ENCODE measurements at regions not wholly inside any gene's neighbourhood (a gene's known extent, or its start where the extent isn't known, plus 50 kb on each side); places are given as distances from the start of the nearest gene placed in this dataset.

DNA sequence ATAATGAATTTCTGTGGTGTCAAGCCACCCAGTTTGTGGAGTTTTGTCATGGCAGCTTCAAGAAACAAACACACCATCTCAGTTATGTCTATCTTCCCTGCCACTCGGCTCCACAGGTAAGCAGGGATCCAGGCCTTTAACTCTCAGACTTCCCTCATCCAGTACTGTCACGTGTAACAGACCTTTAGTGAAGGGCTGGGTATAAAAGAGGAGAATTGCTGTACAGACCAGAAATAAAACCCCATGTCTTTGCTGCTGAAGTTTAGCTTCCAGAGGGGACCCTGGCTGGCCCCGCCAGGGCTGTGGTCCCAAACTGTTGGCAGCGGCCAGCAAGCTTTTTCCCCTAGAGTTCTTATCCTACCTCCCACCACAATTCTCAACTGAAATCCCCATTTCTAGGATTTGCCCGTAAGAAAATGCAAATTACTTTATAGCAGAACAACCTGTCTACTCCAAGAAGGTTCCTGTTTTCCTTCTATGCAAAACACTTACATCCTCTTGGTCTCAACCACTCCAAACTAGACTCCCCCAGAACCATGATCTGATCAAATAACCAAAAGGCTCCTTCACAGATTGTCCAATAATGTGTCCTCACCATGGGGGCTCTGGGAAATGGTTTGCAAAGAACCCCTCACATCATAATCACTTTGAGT, 438.0 kb upstream of the ID2 start:
- TF ChIP-seq, protein P1, sequence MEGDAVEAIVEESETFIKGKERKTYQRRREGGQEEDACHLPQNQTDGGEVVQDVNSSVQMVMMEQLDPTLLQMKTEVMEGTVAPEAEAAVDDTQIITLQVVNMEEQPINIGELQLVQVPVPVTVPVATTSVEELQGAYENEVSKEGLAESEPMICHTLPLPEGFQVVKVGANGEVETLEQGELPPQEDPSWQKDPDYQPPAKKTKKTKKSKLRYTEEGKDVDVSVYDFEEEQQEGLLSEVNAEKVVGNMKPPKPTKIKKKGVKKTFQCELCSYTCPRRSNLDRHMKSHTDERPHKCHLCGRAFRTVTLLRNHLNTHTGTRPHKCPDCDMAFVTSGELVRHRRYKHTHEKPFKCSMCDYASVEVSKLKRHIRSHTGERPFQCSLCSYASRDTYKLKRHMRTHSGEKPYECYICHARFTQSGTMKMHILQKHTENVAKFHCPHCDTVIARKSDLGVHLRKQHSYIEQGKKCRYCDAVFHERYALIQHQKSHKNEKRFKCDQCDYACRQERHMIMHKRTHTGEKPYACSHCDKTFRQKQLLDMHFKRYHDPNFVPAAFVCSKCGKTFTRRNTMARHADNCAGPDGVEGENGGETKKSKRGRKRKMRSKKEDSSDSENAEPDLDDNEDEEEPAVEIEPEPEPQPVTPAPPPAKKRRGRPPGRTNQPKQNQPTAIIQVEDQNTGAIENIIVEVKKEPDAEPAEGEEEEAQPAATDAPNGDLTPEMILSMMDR (IDR thresholded peaks at IDR 0.05), result no peak
- TF ChIP-seq POLR2A (IDR thresholded peaks at IDR 0.05), result no peak
